ENCODE measurements at regions not wholly inside any gene's neighbourhood (a gene's known extent, or its start where the extent isn't known, plus 50 kb on each side); places are given as distances from the start of the nearest gene placed in this dataset.
"Not testable (repeated sequence)": the region's sequence is repeated elsewhere in the genome, so short reads cannot be mapped to it uniquely, and the experiment has no call there.

GRCh38 chrX:66110112-66110511, 53.9 kb upstream of the HEPH start:
- no peaks in the 10 kb centered on the region for H3K9me3 ChIP-seq (ENCODE audit: control insufficient read depth in 2 of 2, insufficient read depth in 1 of 2, low read depth in 1 of 2, low read length in 1 of 2)
- H3K27ac ChIP-seq (ENCODE audit: low read depth in 1 of 3, low read length in 2 of 3), result no peak overlapping the region
- no peaks in the 10 kb centered on the region for H3K4me1 ChIP-seq (ENCODE audit: control insufficient read depth in 3 of 3, insufficient read depth in 2 of 3, low read depth in 1 of 3, low read length in 2 of 3)
- WGBS, 3 donors, result 13 to 30% (median 25%) methylated on average over 3 of the region's 3 CpGs
- FAIRE-seq (no peak), DNase-seq (peak; percentile 27 to 46)
- no peak overlapping the region for H3K4me3 ChIP-seq (ENCODE audit: low read depth in 1 of 3, low read length in 3 of 3)
- H3K36me3 ChIP-seq (ENCODE audit: control insufficient read depth in 3 of 3, insufficient read depth in 2 of 3, low read depth in 1 of 3, low read length in 3 of 3), result no peaks in the 10 kb centered on the region
- no peaks in the 10 kb centered on the region for H3K27me3 ChIP-seq (ENCODE audit: control insufficient read depth in 3 of 3, insufficient read depth in 3 of 3, low read length in 3 of 3)

- H3K4me1 ChIP-seq (ENCODE audit: control insufficient read depth in 3 of 3, insufficient read depth in 2 of 3, low read depth in 1 of 3, low read length in 2 of 3); FAIRE-seq; H3K9me3 ChIP-seq (ENCODE audit: control insufficient read depth in 2 of 2, insufficient read depth in 1 of 2, low read depth in 1 of 2, low read length in 1 of 2); DNase-seq; H3K27ac ChIP-seq (ENCODE audit: low read depth in 1 of 3, low read length in 2 of 3); H3K36me3 ChIP-seq (ENCODE audit: control insufficient read depth in 3 of 3, insufficient read depth in 2 of 3, low read depth in 1 of 3, low read length in 3 of 3); H3K4me3 ChIP-seq (ENCODE audit: low read depth in 1 of 3, low read length in 3 of 3); H3K27me3 ChIP-seq (ENCODE audit: control insufficient read depth in 3 of 3, insufficient read depth in 3 of 3, low read length in 3 of 3): not testable (repeated sequence)
- 45 to 74% (median 63%) methylated on average over 4 of the region's 4 CpGs for WGBS, 3 donors
Measured at GRCh38 chrX:66107860-66108259, 56.2 kb upstream of the HEPH start.

DNA sequence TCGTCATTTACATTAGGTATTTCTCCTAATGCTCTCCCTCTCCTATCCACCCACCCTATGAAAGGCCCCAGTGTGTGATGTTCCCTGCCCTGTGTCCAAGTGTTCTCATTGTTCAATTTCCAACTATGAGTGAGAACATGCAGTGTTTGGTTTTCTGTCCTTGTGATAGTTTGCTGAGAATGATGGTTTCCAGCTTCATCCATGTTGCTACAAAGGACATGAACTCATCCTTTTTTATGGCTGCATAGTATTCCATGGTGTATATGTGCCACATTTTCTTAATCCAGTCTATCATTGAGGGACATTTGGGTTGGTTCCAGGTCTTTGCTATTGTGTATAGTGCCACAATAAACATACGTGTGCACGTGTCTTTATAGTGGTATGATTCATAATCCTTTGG, 61.6 kb upstream of the HEPH start:
- FAIRE-seq; H3K27me3 ChIP-seq (ENCODE audit: control insufficient read depth in 3 of 3, insufficient read depth in 3 of 3, low read length in 3 of 3); H3K9me3 ChIP-seq (ENCODE audit: control insufficient read depth in 2 of 2, insufficient read depth in 1 of 2, low read depth in 1 of 2, low read length in 1 of 2); H3K4me1 ChIP-seq (ENCODE audit: control insufficient read depth in 3 of 3, insufficient read depth in 2 of 3, low read depth in 1 of 3, low read length in 2 of 3); H3K27ac ChIP-seq (ENCODE audit: low read depth in 1 of 3, low read length in 2 of 3); H3K4me3 ChIP-seq (ENCODE audit: low read depth in 1 of 3, low read length in 3 of 3); DNase-seq; H3K36me3 ChIP-seq (ENCODE audit: control insufficient read depth in 3 of 3, insufficient read depth in 2 of 3, low read depth in 1 of 3, low read length in 3 of 3): not testable (repeated sequence)
- WGBS, 3 donors, result 63 to 92% (median 87%) methylated on average over 3 of the region's 3 CpGs

- WGBS, 3 donors, result 74 to 86% (median 79%) methylated on average over 2 of the region's 2 CpGs
- no peaks in the 10 kb centered on the region for H3K27me3 ChIP-seq (ENCODE audit: control insufficient read depth in 3 of 3, insufficient read depth in 3 of 3, low read length in 3 of 3)
- no peaks in the 10 kb centered on the region for H3K36me3 ChIP-seq (ENCODE audit: control insufficient read depth in 3 of 3, insufficient read depth in 2 of 3, low read depth in 1 of 3, low read length in 3 of 3)
- H3K27ac ChIP-seq (ENCODE audit: low read depth in 1 of 3, low read length in 2 of 3), result no peak overlapping the region
- H3K9me3 ChIP-seq (ENCODE audit: control insufficient read depth in 2 of 2, insufficient read depth in 1 of 2, low read depth in 1 of 2, low read length in 1 of 2), result no peaks in the 10 kb centered on the region
- H3K4me1 ChIP-seq (ENCODE audit: control insufficient read depth in 3 of 3, insufficient read depth in 2 of 3, low read depth in 1 of 3, low read length in 2 of 3), result no peaks in the 10 kb centered on the region
- FAIRE-seq (no peak), DNase-seq (no peak)
- H3K4me3 ChIP-seq (ENCODE audit: low read depth in 1 of 3, low read length in 3 of 3), result no peak overlapping the region
Measured at GRCh38 chrX:66098162-66098561, 58.3 kb upstream of the VSIG4 start.

- H3K4me1 ChIP-seq (ENCODE audit: control insufficient read depth in 3 of 3, insufficient read depth in 2 of 3, low read depth in 1 of 3, low read length in 2 of 3); H3K4me3 ChIP-seq (ENCODE audit: low read depth in 1 of 3, low read length in 3 of 3); H3K36me3 ChIP-seq (ENCODE audit: control insufficient read depth in 3 of 3, insufficient read depth in 2 of 3, low read depth in 1 of 3, low read length in 3 of 3); FAIRE-seq; DNase-seq; H3K27ac ChIP-seq (ENCODE audit: low read depth in 1 of 3, low read length in 2 of 3); H3K27me3 ChIP-seq (ENCODE audit: control insufficient read depth in 3 of 3, insufficient read depth in 3 of 3, low read length in 3 of 3); H3K9me3 ChIP-seq (ENCODE audit: control insufficient read depth in 2 of 2, insufficient read depth in 1 of 2, low read depth in 1 of 2, low read length in 1 of 2): not testable (repeated sequence)
- 97% methylated on average over 16 of the region's 16 CpGs for WGBS, 3 donors
Measured at GRCh38 chrX:66096987-66097386, 57.1 kb upstream of the VSIG4 start.

- not testable (repeated sequence) for H3K27ac ChIP-seq (ENCODE audit: low read depth in 1 of 3, low read length in 2 of 3); H3K27me3 ChIP-seq (ENCODE audit: control insufficient read depth in 3 of 3, insufficient read depth in 3 of 3, low read length in 3 of 3); H3K9me3 ChIP-seq (ENCODE audit: control insufficient read depth in 2 of 2, insufficient read depth in 1 of 2, low read depth in 1 of 2, low read length in 1 of 2); DNase-seq; H3K4me3 ChIP-seq (ENCODE audit: low read depth in 1 of 3, low read length in 3 of 3); FAIRE-seq; H3K36me3 ChIP-seq (ENCODE audit: control insufficient read depth in 3 of 3, insufficient read depth in 2 of 3, low read depth in 1 of 3, low read length in 3 of 3); H3K4me1 ChIP-seq (ENCODE audit: control insufficient read depth in 3 of 3, insufficient read depth in 2 of 3, low read depth in 1 of 3, low read length in 2 of 3)
Measured at GRCh38 chrX:66090004-66090403, 50.1 kb upstream of the VSIG4 start.

Measured in small intestine (tissue), 7 donors.